NCI-H2196 treated with DMSO at 0.1 percent for 48 hours (cell line): ENCODE measurements at regions not wholly inside any gene's neighbourhood (a gene's known extent, or its start where the extent isn't known, plus 50 kb on each side); places are given as distances from the start of the nearest gene placed in this dataset.
"Not testable (repeated sequence)": the region's sequence is repeated elsewhere in the genome, so short reads cannot be mapped to it uniquely, and the experiment has no call there.

Source experiments
- DNase-seq: peaks from one replicate; lab custom pipeline; 2025; ENCODE audit not compliant: unreplicated experiment; lab: John Stamatoyannopoulos, UW

DNA sequence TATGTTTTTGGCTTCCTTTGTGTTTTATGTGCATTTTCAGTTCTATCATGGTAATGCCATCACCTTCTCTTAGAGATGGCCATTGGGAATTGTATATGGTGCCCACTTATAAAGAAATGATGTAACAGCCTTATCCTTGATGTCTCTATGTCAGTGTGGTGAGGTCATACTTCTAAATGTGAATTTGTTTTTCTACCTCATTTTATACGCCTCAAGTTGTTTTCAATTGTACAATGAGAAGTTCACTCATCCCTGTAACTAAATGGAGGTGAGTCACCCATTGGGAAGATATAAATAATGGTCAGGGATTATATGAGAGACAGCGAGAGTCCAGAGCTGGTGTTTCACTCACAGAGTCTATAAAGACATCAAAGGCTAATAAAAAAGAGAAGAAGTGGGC is 402.4 kb downstream of the AGTPBP1 start:
- DNase-seq, result no peak

- no peak for DNase-seq
Measured at GRCh38 chr9:85334228-85334627, 407.5 kb downstream of the AGTPBP1 start.

- no peak for DNase-seq
Measured at GRCh38 chr9:85332487-85332886, 409.3 kb downstream of the AGTPBP1 start.

DNA sequence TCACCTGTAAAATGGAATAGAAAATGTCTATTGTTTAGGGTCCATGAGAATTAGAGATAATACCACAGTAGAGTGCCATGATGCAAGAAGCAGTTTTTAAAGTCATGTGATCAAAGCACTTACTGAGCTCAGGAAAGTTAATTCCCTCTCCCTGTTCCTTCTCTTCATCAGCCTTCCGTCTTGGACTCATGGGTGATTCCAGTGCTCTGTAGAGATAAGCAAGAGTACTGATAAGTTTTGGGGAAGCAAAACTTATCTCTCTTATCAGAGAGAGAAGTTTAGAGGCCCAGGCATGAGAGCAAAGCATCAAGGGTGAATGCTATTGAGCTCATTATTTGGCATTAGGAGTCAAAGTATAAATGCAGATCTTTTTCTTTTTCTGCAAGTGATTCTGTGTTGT is 410.1 kb downstream of the AGTPBP1 start:
- no peak for DNase-seq

DNA sequence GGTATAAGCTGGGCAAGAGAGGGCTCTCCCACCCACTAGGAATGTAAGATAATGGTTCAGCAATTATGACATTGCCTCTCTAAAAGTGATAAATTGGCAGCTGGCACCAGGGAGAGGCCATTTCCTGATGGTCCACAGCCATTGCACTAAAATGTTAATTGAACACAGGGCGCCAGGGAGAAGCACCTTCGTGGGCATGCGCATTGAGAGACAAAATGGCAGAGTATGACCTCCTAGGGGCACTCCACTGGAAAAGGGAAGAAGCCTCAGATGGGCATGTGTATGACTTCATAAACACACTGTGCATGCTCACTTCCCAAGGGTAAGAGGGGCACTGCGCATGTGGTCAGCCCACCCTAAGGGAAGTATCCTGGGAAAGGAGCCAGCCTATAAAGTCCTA is 419.2 kb downstream of the AGTPBP1 start:
- no peak for DNase-seq

DNA sequence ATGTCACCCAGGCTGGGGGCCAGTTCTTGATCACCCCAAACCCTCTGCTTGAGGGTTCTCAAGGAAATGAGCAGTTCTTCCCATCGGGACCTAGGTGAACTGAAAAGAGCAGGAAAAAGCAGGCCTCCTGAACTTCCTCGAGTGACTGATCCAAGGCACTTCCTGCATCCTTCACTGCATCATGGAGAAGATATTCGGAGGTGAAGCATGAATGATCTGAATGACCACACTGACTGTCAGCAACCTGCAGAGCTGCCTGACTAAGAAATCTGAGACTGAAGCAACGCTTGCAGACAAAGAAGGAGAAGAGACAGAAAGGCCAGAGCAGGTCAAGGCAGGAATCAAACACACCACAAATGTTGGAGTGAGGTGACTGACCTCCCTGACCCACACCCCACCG is 420.2 kb downstream of the AGTPBP1 start:
- no peak for DNase-seq

- no peak for DNase-seq
Measured at GRCh38 chr9:85319936-85320656, 421.7 kb downstream of the AGTPBP1 start.

GRCh38 chr9:85315535-85315934 is 426.2 kb downstream of the AGTPBP1 start:
- DNase-seq, result not testable (repeated sequence)

GRCh38 chr9:85310573-85310972 is 431.2 kb downstream of the AGTPBP1 start:
- DNase-seq, result no peak

DNA sequence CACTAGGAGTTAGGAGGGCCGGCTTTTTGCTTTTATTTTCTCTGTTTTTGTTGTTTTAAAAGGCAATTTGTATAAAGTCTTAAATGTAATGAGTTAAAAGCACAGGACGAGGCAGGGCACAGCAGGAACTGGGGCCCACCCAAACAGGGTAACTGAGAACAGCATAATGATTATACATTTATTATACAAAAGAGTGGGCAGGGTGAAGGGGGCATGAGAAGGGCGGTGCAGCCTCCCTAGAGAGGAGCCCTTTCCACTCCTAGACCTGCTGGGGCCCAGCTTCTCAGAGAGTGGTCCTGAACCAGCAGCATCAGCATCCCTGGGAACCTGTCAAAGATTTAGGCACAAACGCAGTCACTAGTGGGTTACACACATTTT is 438.0 kb downstream of the AGTPBP1 start:
- DNase-seq, result no peak

DNA sequence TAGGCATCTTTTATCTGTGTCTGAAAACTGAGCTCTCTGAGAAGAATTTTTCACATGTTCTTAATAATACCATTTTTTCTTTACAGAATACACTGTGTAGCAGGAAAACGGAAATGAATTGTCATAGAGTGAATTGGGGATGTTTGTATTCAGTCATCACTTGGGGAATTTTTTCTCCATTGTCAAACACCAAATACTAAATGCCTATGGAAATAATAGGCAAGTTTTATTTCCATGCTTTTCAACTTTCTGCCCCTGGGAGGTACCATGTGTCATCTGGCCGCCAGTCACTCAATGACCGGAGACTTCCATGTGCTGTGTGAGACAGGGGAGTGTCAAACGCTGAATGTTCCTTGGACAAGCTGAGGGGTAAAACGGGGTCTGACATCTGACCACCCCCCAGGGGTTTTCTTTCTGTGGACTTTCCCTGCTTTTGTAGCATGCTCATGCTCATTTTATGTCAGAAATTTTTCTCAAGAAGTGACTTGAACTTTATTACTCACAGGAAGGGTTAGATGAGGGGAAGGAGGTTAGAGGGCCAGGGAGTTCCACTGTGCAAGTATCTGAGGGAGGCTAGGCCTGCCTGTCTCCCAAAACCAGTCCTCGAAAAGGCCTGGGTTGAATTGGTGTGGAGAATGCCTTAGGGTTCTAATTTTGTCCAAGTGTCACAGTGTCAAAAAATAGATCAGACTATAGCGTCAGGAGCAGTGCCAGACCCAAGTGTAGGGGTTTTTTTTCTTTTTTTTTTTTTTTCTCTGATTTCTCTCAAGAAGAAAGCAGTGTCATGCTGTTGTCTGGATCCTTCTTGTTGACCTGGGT is 438.6 kb downstream of the AGTPBP1 start:
- DNase-seq, result no peak

DNA sequence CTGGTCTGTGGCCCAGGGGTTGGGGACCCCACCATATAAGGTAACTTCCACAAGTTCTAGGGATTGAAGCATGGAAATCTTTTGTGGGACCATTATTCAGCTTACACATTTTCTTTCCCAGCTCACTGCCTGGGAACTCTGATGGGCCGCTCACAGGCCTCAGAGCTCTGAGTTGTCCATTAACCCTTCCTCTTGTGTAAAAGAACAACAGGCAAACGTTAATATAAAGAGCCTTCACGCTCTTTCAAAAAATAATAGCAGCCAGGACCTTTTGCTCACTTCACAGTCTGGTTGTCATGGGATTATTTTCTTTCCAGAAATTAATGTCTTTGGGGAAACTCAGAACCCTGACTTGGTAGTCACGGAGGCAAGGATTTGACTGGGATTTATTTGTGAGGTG is 443.3 kb downstream of the AGTPBP1 start:
- DNase-seq, result no peak

DNA sequence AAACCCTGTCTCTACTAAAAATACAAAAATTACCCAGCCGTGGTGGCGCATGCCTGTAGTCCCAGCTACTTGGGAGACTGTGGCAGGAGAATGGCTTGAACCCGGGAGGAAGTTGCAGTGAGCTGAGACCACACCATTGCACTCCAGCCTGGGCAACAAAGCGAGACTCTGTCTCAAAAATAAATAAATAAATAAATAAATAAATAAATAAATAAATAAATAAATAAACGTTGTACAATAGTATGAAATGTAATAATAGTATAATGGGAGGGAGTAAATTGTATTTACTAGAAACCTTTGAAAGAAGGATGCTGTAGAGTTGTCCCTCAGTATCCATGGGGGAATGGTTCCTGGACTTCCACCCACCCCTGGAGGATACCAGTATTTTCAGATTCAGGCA is 446.5 kb downstream of the AGTPBP1 start:
- not testable (repeated sequence) for DNase-seq

GRCh38 chr9:85292261-85292660 is 449.5 kb downstream of the AGTPBP1 start:
- no peak for DNase-seq

- no peak for DNase-seq
Measured at GRCh38 chr9:85291266-85291665, 450.5 kb downstream of the AGTPBP1 start.

DNA sequence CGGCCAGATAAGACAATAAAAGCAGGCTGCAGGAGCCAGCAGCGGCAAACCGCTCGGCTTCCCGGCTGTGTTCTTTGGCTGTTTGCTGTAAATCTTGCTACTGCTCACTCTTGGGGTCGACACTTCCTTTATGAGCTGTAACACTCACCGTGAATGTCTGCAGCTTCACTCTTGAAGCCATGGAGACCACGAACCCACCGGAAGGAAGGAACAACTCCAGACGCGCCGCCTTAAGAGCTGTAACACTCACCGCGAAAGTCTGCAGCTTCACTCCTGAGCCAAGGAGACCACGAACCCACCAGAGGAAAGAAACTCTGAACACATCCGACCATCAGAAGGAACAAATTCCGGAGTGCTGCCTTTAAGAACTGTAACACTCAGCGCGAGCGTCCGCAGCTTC is 451.7 kb downstream of the AGTPBP1 start:
- DNase-seq, result no peak

- no peak for DNase-seq
Measured at GRCh38 chr9:85289142-85289541, 452.6 kb downstream of the AGTPBP1 start.

DNA sequence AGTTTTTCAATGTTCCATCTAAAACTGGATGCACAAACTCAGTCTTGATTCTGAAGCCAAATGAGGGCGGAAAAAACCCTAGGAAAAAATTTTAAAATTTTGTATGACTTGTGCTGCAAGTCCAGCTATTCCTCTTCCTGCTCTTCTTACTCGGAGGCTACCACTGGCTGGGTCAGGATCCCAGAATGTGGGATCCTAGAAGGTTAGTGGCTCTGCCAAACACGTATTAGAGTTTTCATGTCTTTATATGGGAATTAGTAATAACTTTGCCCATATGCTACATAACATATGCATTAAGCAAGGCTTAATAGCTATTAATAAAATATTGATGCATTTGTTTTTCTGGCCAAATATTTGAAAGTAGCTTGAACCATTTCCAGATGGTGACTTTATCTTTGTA is 458.3 kb downstream of the AGTPBP1 start:
- DNase-seq, result no peak

GRCh38 chr9:85278769-85279168 is 463.0 kb downstream of the AGTPBP1 start:
- no peak for DNase-seq

DNA sequence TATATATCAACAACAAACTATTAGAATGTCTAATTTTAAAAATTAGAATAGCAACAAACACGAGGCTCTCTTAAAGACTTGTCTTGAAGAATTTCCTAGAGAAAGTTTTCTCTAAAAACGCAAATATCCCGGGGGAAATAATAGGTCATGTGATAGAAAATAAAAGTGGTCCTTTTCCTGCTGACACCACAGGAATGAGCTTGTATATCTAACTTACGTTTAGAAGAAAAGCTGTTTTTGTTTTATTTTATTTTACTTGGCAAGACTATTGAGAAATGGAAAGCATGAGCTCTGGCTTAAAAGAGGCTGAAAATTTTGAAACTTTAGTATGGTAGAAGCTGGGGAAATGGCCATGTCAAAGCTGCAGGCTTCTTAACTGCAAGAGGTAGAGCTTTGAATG is 465.0 kb downstream of the AGTPBP1 start:
- no peak for DNase-seq

DNA sequence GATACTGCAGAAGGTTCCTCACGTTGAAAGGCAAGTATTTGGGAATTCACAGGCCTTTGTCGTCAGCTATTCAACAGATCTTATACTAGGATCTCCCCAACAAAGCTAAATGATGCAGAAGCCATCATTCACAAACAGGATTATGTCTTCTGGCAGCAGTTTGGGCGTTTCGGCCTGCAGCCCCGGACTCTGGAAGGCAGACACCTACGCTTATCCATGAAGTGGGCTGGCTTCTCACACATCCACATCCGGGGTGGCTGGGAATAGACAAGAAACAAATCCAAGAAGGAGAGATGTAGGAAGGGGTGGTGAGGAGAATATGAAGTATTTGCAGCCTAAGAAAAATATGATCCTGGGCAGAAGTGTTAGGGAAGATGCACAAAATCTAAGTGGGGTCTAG is 471.9 kb downstream of the AGTPBP1 start:
- DNase-seq, result no peak

DNA sequence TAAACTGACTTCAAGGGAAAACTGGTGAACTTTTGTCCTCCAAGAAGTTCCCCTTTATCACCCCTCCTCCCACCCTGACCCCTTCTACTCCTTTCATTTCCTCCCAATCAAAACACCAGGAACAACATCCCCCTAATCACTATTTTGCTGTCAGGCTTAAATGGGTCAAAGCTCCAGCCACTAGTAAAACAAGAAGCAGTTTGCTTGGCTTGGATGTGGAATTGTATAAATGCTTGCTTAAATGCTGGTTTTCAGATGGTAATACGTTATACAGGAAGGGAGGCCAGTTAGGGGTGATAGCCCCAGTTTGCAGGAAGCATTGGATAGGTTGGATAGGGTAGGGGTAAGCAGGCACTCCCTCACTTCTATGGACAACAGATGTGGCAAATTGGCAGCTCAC is 473.6 kb downstream of the AGTPBP1 start:
- no peak for DNase-seq

DNA sequence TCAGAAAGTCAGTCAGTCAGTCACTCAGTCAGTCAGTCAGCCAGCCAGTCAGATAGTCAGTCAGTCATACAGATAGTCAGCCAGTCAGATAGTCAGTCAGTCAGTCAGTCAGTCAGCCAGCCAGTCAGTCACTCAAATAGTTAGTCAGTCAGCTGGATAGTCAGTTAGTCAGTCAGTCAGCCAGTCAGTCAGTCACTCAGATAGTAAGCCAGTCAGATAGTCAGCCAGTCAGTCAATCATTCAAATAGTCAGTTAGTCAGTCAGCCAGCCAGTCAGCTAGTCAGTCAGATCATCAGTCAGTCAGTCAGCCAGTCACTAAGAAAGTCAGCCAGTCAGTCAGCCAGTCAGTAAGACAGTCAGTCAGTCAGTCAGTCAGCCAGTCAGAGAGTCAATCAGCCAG is 477.1 kb downstream of the AGTPBP1 start:
- DNase-seq, result no peak
